H1 (cell line): ENCODE measurements at regions not wholly inside any gene's neighbourhood (a gene's known extent, or its start where the extent isn't known, plus 50 kb on each side); places are given as distances from the start of the nearest gene placed in this dataset.

ENCODE experiments used
- CBX8 ChIP-seq: fragments of 300-800, 300-1000 bp; sonication (generic); IDR thresholded peaks from 2 replicates; pipeline ENCODE4 v1.7.1; 2016; ENCODE audit warnings: low read depth, low read length, borderline replicate concordance
- CHD1 ChIP-seq: IDR thresholded peaks from 2 replicates; pipeline ENCODE4 v1.6.1; 2012; ENCODE audit warnings: low read depth, low read length, improper control_type of control experiment
- CREB1 ChIP-seq: IDR thresholded peaks from 2 replicates; pipeline ENCODE4 v1.6.1; 2012; ENCODE audit warnings: inconsistent platforms
- FOSL1 ChIP-seq: IDR thresholded peaks from 2 replicates; pipeline ENCODE4 v1.6.1; 2011; ENCODE audit warnings: mild to moderate bottlenecking, low read depth, low read length, moderate library complexity; ENCODE audit not compliant: insufficient read depth
- HDAC6 ChIP-seq: IDR thresholded peaks from one replicate; pipeline ENCODE4 v1.7.1; 2012; ENCODE audit warnings: low read depth, mild to moderate bottlenecking, inconsistent platforms, low read length, moderate library complexity
- KDM4A ChIP-seq: IDR thresholded peaks from one replicate; pipeline ENCODE4 v1.7.1; 2012; ENCODE audit warnings: low read depth, mild to moderate bottlenecking, moderate library complexity, low read length, inconsistent platforms; ENCODE audit not compliant: severe bottlenecking
- POU5F1 ChIP-seq: IDR thresholded peaks from 2 replicates; pipeline ENCODE4 v1.6.1; 2011; ENCODE audit warnings: low read depth, mild to moderate bottlenecking, low read length, moderate library complexity
- SUZ12 ChIP-seq: fragments of 200-600 bp; sonication (generic); IDR thresholded peaks from 2 replicates; pipeline ENCODE4 v1.6.1; 2012; ENCODE audit warnings: mild to moderate bottlenecking, inconsistent platforms, low read length, moderate library complexity, mixed read lengths
- ZNF274 ChIP-seq: IDR thresholded peaks from 2 replicates; pipeline ENCODE4 v1.7.0; 2012; ENCODE audit warnings: low read length, borderline replicate concordance; ENCODE audit errors: extremely low read depth
- TF ChIP-seq, protein P1 (sequence below): fragments of 300-600 bp; sonication (generic); IDR thresholded peaks from 2 replicates; pipeline ENCODE4 v1.7.1; 2012; ENCODE audit warnings: low read length, moderate library complexity, mild to moderate bottlenecking, inconsistent platforms; ENCODE audit not compliant: insufficient replicate concordance
- TF ChIP-seq, protein P2 (sequence below): IDR thresholded peaks from 2 replicates; pipeline ENCODE4 v1.6.1; 2012; ENCODE audit warnings: inconsistent platforms

DNA sequence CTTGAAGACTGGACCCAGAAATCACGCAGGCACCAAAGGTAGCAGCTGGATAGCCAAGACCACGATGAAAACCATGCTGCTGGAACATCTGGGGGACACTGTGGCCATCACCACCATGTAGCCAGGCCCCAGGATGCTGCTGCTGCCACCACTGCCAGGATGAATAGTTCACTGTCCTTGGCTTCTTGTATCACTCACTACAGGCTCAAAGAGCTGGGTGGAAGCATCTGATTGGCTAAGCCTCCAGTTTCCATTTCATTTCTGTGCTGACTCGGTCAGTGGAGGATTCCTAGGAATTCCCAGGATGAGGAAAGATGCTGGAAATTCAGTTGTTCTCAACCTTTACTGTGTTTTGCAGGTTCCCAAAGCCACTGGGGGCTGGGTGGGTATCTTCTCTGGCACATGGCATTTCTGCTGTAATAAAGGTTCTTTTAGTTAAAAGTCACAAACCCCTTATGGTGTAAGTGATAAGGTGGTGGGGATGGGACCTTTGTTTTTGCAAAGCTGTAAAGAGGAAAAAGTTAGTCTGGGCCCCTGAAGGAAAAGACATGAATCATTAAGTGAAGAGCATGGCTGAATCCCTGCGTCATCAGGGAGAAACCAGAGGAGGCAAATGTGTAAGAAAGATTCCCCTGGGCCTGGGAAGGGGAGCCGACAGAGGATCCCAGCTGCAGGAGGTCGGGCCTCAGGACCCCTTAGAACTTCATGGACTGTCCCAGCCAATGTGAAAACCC is 57.7 kb upstream of the SMOX start (continued):
- TF ChIP-seq KDM4A (no peak), HDAC6 (no peak), ZNF274 (no peak), CREB1 (no peak), SUZ12 (no peak), CHD1 (no peak), CBX8 (no peak), FOSL1 (no peak), POU5F1 (no peak)
- TF ChIP-seq, protein P1, sequence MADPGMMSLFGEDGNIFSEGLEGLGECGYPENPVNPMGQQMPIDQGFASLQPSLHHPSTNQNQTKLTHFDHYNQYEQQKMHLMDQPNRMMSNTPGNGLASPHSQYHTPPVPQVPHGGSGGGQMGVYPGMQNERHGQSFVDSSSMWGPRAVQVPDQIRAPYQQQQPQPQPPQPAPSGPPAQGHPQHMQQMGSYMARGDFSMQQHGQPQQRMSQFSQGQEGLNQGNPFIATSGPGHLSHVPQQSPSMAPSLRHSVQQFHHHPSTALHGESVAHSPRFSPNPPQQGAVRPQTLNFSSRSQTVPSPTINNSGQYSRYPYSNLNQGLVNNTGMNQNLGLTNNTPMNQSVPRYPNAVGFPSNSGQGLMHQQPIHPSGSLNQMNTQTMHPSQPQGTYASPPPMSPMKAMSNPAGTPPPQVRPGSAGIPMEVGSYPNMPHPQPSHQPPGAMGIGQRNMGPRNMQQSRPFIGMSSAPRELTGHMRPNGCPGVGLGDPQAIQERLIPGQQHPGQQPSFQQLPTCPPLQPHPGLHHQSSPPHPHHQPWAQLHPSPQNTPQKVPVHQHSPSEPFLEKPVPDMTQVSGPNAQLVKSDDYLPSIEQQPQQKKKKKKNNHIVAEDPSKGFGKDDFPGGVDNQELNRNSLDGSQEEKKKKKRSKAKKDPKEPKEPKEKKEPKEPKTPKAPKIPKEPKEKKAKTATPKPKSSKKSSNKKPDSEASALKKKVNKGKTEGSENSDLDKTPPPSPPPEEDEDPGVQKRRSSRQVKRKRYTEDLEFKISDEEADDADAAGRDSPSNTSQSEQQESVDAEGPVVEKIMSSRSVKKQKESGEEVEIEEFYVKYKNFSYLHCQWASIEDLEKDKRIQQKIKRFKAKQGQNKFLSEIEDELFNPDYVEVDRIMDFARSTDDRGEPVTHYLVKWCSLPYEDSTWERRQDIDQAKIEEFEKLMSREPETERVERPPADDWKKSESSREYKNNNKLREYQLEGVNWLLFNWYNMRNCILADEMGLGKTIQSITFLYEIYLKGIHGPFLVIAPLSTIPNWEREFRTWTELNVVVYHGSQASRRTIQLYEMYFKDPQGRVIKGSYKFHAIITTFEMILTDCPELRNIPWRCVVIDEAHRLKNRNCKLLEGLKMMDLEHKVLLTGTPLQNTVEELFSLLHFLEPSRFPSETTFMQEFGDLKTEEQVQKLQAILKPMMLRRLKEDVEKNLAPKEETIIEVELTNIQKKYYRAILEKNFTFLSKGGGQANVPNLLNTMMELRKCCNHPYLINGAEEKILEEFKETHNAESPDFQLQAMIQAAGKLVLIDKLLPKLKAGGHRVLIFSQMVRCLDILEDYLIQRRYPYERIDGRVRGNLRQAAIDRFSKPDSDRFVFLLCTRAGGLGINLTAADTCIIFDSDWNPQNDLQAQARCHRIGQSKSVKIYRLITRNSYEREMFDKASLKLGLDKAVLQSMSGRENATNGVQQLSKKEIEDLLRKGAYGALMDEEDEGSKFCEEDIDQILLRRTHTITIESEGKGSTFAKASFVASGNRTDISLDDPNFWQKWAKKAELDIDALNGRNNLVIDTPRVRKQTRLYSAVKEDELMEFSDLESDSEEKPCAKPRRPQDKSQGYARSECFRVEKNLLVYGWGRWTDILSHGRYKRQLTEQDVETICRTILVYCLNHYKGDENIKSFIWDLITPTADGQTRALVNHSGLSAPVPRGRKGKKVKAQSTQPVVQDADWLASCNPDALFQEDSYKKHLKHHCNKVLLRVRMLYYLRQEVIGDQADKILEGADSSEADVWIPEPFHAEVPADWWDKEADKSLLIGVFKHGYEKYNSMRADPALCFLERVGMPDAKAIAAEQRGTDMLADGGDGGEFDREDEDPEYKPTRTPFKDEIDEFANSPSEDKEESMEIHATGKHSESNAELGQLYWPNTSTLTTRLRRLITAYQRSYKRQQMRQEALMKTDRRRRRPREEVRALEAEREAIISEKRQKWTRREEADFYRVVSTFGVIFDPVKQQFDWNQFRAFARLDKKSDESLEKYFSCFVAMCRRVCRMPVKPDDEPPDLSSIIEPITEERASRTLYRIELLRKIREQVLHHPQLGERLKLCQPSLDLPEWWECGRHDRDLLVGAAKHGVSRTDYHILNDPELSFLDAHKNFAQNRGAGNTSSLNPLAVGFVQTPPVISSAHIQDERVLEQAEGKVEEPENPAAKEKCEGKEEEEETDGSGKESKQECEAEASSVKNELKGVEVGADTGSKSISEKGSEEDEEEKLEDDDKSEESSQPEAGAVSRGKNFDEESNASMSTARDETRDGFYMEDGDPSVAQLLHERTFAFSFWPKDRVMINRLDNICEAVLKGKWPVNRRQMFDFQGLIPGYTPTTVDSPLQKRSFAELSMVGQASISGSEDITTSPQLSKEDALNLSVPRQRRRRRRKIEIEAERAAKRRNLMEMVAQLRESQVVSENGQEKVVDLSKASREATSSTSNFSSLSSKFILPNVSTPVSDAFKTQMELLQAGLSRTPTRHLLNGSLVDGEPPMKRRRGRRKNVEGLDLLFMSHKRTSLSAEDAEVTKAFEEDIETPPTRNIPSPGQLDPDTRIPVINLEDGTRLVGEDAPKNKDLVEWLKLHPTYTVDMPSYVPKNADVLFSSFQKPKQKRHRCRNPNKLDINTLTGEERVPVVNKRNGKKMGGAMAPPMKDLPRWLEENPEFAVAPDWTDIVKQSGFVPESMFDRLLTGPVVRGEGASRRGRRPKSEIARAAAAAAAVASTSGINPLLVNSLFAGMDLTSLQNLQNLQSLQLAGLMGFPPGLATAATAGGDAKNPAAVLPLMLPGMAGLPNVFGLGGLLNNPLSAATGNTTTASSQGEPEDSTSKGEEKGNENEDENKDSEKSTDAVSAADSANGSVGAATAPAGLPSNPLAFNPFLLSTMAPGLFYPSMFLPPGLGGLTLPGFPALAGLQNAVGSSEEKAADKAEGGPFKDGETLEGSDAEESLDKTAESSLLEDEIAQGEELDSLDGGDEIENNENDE: no peak
- TF ChIP-seq, protein P2, sequence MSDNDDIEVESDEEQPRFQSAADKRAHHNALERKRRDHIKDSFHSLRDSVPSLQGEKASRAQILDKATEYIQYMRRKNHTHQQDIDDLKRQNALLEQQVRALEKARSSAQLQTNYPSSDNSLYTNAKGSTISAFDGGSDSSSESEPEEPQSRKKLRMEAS: no peak
- TF ChIP-seq, all 59 proteins: peak for 0
